HG02981 (cell line): ENCODE measurements at regions not wholly inside any gene's neighbourhood (a gene's known extent, or its start where the extent isn't known, plus 50 kb on each side); places are given as distances from the start of the nearest gene placed in this dataset.

Source experiments
- ATAC-seq: cut with Tn5 transposase; IDR thresholded peaks from one replicate; pipeline ENCODE4 v1.9.1; 2021; ENCODE audit warnings: mild to moderate bottlenecking, moderate library complexity; ENCODE audit not compliant: unreplicated experiment

- ATAC-seq, result no peak
Measured at GRCh38 chr7:33806298-33807154, 98.8 kb upstream of the BMPER start.

DNA sequence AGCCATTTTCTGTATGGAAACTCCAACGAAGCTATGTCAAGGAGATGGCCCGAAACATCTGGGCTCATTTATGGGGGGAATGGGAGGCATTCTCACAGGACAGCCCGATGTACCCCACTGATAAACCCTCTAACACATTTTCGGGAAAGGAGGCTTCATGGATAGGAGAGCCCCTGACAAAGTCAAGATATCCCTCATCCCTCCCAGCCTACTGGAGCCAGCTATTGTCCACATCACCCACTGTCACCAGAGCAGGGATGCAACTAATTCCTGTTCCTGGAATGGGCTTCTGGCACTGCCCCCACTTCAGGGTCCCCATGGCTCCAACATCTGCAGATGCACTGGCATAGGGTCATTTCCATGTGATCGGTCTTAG, 98.2 kb upstream of the BMPER start:
- no peak for ATAC-seq

DNA sequence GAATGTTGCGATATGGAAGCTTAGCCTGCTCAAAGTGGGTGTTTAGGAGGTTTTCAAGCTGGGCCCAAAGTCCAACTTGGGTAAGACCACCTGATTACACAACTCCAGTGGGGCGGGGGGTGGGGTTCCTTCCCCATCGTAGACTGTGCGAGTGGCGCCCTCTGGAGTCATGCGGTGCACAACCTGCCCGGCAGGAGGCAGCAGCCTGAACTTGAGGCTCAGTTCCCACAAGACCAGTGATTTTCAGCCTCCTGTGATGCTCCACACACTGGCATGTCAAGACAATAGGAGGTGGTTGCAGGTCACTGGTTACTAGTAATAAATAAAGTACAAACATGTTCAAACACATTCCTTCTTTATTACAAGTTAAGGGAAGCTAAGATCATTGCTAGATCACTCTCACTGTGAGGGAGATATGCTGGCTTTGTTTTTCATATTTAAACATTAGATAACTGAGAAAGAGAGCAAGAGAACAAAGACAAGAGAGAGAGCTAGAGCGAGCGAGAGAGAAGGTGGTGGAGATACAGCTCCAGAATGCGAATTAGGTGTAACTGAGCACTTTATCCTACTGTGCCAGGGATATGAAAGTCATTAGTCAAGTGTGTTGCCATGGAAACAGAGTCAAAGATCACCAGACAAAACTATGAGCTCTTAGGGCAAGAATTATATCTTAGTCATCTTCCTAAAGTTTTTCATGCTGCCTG, 97.4 kb upstream of the BMPER start:
- ATAC-seq, result no peak

DNA sequence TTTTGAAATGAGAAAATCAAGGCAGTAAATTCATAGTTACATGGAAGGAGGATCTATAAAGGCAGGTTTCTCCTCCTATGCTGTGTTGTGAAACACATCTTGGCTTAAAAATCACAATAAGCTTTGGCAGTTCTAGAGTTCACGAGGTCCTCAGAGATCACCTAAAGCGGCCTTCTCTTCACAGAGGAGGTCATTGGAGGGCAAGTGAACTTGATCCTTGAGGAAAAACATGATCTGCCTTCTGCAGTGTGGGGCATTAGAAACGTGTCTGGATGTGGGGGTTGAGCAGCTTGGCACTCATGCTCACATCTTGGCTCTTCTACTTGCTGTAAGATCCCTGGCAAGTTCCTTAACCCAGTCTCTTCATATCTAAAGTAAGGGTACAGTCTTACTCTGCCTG, 96.1 kb upstream of the BMPER start:
- ATAC-seq, result no peak

DNA sequence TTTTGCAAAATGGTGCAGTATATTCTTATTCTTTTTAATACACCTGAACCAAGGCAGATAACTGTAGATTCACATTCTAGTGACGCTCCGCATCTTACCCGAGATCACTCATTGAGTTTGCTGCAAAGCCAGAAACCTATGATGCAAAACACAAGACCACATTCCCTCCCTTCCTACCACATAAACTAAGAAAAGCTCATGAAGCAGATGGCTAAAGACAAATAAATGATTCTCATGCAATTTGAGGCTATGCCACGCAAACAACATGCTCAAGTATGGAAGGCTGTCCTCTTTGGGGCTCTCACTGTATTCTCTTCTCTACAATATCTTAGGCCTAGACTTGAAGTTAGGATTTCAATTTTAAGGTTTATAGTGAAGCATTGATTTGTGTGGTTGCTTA, 95.0 kb upstream of the BMPER start:
- no peak for ATAC-seq

GRCh38 chr7:33813331-33813730, 92.0 kb upstream of the BMPER start:
- ATAC-seq, result no peak

DNA sequence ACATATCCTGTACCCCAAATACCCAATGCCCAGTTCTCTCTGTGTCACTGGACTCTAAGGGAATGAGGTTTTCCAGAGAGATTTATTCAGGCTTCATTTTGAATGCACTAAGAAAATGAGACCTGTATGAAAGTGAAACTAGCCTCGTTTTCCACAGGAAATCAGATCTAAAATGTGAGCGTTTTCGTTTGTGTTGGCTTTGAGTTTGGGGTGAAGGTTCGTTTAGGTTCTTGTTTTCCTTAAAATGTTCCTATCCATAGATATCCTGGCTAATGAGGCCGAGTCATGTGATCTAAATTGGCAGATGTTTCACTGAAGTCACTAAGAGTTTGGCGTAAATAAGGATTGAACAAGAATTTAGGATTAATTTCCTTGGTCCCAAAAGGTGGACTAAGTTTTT, 90.9 kb upstream of the BMPER start:
- ATAC-seq, result no peak

GRCh38 chr7:33814936-33815335, 90.4 kb upstream of the BMPER start:
- no peak for ATAC-seq

DNA sequence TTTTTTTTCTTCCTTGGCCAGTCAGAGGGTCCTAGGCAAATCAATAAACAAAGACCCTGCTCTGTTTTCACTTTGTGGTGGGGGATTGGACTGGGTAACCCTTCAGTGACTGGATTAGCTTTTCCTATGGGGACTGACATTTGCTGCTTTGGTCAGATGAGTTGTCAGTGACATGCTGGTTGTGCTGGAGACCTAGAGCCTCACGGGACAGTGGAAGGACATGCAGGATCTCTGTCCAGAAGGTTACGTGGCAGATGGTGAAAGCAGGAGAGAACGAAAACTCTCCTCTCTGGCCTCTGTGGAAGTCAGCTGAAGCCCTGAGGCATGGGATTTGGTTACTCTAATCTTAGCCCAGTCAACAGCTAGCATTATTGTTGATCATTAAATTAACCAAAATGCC, 90.0 kb upstream of the BMPER start:
- no peak for ATAC-seq

DNA sequence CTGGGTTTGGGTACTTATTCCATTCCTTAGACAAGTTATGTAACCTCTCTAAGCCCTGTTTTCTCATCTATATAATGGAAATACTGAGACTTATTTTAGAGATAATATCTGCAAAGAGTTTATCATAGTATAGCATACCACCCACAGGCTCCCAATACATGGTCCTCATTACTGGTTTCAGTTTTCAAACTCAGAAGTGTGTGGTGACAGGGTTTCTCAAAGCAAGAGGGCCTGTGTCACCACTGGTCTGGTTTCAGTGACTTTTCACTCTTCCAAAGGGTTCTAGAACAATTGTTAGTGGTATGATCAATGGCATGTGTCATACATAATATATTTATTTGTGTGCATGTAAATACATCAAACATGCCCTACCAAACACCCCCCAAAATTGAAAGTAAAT, 89.2 kb upstream of the BMPER start:
- ATAC-seq, result no peak

DNA sequence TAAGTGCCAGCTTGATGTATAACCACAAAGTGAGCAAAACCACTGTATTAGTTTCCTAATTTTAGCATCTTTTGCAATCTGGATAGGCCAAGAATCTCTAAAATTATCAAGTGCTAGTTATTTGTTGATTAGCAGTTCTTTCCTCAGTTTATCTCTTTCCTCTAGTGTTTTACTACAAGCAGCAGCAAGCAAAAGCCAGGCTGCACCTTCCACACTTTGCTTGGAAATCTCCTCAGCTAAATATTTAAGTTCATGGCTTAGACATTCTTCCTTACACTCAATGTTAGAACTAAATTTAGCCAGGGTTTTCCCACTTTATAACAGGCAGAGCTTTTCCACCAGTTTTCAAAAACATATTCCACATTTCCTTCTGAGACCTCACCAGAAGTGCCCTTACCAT, 85.7 kb upstream of the BMPER start:
- ATAC-seq, result no peak

DNA sequence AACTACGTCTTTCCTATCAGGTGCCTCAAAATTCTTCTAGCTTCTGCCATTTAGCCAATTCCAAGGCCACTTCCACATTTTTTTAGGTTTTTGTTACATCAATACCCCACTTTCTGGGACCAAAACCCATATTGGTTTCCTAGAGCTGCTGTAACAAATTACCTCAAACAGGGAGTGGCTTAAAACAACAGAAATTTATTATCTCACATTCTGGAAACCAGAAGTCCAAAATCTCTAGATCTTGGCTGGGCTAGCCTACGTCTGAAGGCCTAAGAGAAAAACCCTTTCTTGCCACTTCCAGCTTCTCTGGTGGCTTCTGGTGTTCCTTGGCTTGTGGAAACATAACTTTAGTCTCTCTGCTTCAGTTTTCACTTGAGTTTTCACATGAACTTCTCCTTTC, 85.1 kb upstream of the BMPER start:
- no peak for ATAC-seq

DNA sequence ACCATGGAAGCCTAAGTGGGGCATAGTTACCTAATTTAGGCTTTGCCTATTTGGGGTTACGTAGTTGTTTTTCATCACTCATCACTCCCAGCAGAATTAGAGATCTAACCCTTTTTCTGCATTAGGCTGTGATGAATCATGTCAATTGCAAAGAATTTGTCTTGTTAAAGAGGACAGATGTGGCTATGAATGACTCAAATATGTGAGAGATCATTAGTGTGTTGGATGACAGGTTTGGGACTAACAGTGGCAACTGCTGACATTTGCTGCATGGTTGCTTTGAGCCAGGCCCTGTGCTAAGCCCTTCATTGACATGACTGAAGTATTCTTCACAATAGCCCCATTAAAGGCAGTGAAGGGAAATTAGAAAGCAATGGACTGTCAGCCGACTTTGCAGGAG, 83.4 kb upstream of the BMPER start:
- no peak for ATAC-seq

GRCh38 chr7:33823913-33824312, 81.4 kb upstream of the BMPER start:
- ATAC-seq, result no peak

GRCh38 chr7:33824911-33825459, 80.4 kb upstream of the BMPER start:
- ATAC-seq, result no peak

GRCh38 chr7:33825644-33826043, 79.7 kb upstream of the BMPER start:
- no peak for ATAC-seq

- no peak for ATAC-seq
Measured at GRCh38 chr7:33829536-33829935, 75.8 kb upstream of the BMPER start.

DNA sequence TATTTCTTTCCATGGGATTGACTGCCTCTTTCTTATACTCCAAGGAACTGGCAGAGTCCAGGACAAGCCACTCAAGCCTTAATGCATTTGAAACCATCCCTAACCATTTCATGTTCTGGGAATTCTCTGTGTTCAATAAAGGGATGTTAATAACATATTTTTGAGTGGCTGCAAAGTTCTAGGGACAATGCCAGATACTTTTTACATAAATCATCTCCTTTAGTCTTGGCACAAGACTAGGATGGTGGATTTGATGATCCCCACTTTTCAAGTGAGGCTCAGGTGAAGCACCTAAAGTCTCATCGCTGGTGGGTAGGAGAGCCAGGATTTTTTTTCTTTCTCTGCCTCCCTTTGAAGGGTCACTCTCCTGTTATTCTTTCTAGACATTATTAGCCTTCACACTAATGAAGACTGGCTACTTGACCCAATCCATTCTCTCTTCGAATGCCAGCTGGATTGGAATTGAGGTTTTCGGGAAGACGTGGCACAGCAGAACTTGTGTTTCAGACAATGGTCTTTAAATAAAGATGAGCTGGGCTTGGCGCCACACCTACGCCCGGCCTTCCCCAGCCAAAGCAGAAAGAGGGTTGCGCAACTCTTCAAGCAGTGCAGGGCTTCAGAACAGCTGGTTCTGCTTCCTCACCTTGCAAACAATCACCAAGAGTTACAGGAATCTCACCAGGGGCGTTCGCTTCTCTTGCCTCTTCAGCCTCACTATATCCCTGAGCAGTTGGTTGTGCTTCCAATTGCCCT, 73.8 kb upstream of the BMPER start:
- ATAC-seq, result no peak

DNA sequence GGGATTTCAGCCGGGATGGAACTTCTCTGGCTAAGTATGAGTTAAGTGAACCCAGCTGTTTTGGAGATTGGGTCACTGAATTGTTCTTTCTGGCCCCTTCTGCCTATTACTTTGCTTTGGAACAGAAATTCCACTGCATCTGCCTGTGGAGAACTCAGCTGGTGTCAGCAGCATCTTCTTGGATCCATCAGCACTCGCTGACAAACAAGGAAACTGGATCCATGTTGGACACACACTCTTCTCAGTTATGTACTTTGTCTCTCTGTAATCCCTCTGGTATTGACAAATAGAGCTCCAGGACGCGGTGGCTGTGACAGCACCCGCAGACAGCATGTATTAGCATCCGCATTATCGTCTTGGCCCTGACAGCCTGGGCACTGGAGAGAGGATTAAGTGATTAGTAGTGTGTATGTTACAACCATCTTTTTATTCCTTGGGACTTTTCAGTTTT, 73.0 kb upstream of the BMPER start:
- no peak for ATAC-seq

DNA sequence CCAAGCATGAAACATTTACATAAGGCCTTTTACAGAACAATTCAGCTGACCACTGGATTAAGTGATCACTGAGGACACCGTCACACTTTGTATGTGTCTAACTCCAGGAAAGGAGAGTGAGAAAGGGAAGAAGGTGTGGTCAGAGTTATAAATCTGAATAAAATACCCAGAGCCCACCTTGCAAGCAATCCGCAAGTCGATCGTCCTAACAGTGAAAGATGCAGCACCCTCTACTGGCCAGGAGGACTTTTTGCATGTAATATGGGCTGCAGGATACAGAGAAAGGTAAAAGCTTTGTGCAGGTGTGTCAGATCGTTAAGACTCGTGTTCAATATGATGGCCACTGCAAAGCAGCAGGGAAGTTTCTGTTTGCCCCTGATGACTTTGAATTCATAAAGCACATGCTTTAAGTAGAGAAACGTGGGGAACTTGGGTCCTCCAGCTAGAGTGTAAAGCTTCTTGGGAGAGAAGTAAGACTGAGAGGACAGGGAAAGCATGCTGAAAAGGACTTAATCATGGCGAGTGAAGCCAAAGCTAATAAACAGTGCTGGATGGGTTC, 68.5 kb upstream of the BMPER start:
- ATAC-seq, result no peak

DNA sequence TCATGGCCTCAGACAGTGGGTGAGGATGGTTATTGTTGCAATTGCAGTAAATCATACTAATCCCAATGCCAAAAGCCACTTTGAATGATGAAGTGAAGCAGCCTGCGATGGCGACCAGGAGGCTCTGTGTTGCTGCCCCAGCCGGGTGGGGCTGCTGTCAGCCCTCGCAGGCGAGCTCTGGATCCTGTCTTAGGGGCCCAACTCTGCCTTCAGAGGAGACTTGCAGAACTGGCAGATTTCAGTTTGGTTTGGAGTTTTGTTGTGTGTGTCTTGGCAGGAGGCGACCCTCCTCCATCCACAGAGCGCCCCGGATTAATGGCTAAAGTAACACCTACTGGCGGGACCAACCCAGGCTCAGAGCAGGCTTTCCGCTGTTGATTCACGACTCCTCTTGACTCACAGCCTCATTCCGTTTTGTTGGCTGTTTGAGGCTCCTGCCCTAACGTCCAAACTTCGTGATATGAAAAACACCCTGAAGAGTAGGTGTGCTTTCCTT, 67.9 kb upstream of the BMPER start:
- ATAC-seq, result no peak
